WTC11 (cell line): ENCODE measurements at regions not wholly inside any gene's neighbourhood (a gene's known extent, or its start where the extent isn't known, plus 50 kb on each side); places are given as distances from the start of the nearest gene placed in this dataset.

ENCODE experiments used
- ATAC-seq: fragments of 200-7000 bp; cut with Tn5 transposase; 2 replicates; pipeline ENCODE4 v1.10.0; 2021; ENCODE audit warnings: mild to moderate bottlenecking, moderate library complexity
- CTCF ChIA-PET: fragments of 300-600 bp; sonication (Branson Sonifier 250); formaldehyde crosslinking; loops from one replicate; lab custom pipeline; 2021; ENCODE audit warnings: antibody characterized with exemption; lab: Charles Lee
- POLR2A ChIA-PET: fragments of 350-600 bp; sonication (Branson Sonifier 250); formaldehyde crosslinking; loops from one replicate; lab custom pipeline; 2021; ENCODE audit warnings: antibody characterized with exemption; lab: Charles Lee
- DNase-seq: peaks from one replicate; pipeline ENCODE4 v3.0.0; 2021; ENCODE audit warnings: low spot score
- H3K27ac Mint-ChIP-seq: 2 replicates; pipeline ENCODE4 v1.8.0; 2021; ENCODE audit warnings: mixed read lengths
- H3K27me3 Mint-ChIP-seq: 2 replicates; pipeline ENCODE4 v1.8.0; 2021; ENCODE audit warnings: low read depth, mild to moderate bottlenecking, moderate library complexity, mixed read lengths
- H3K36me3 Mint-ChIP-seq: 2 replicates; pipeline ENCODE4 v1.8.0; 2021; ENCODE audit warnings: mixed read lengths
- H3K4me1 Mint-ChIP-seq: 2 replicates; pipeline ENCODE4 v1.8.0; 2022; ENCODE audit warnings: mixed read lengths
- H3K4me3 Mint-ChIP-seq: 2 replicates; pipeline ENCODE4 v1.8.0; 2021; ENCODE audit warnings: mild to moderate bottlenecking, moderate library complexity, mixed read lengths
- H3K9me3 Mint-ChIP-seq: 2 replicates; pipeline ENCODE4 v1.8.0; 2021; ENCODE audit warnings: mixed read lengths
- CBFB ChIP-seq: sonication (generic); formaldehyde crosslinking; IDR thresholded peaks from 2 replicates; pipeline ENCODE4 v1.8.1; 2022; ENCODE audit warnings: mild to moderate bottlenecking, low read depth, missing genetic modification reagents
- EMX1 ChIP-seq: fragments of 250-450 bp; sonication (Bioruptor Pico); IDR thresholded peaks from 2 replicates; pipeline ENCODE4 v1.8.0; 2021; ENCODE audit warnings: mild to moderate bottlenecking
- ERG ChIP-seq: fragments of 250-450 bp; sonication (Bioruptor Pico); IDR thresholded peaks from 2 replicates; pipeline ENCODE4 v1.8.0; 2021; ENCODE audit warnings: mild to moderate bottlenecking
- ESRRA ChIP-seq: sonication (generic); formaldehyde crosslinking; IDR thresholded peaks from 2 replicates; pipeline ENCODE4 v1.8.1; 2022; ENCODE audit warnings: mild to moderate bottlenecking, missing genetic modification reagents, borderline replicate concordance
- FOXJ3 ChIP-seq: sonication (generic); formaldehyde crosslinking; IDR thresholded peaks from 2 replicates; pipeline ENCODE4 v1.9.0; 2021; ENCODE audit warnings: missing genetic modification reagents, mild to moderate bottlenecking, borderline replicate concordance
- FOXP4 ChIP-seq: sonication (generic); formaldehyde crosslinking; IDR thresholded peaks from 2 replicates; pipeline ENCODE4 v1.8.0; 2022; ENCODE audit warnings: mild to moderate bottlenecking, missing genetic modification reagents
- GABPB1 ChIP-seq: sonication (generic); formaldehyde crosslinking; IDR thresholded peaks from 2 replicates; pipeline ENCODE4 v1.8.1; 2023; ENCODE audit warnings: mild to moderate bottlenecking, missing genetic modification reagents
- HMGXB4 ChIP-seq: sonication (generic); formaldehyde crosslinking; IDR thresholded peaks from 2 replicates; pipeline ENCODE4 v1.8.1; 2023; ENCODE audit warnings: mild to moderate bottlenecking, moderate library complexity, missing genetic modification reagents
- JUN ChIP-seq: sonication (generic); formaldehyde crosslinking; IDR thresholded peaks from 2 replicates; pipeline ENCODE4 v1.8.0; 2023; ENCODE audit warnings: mild to moderate bottlenecking, missing genetic modification reagents
- MAX ChIP-seq: sonication (generic); formaldehyde crosslinking; IDR thresholded peaks from 2 replicates; pipeline ENCODE4 v1.8.0; 2022; ENCODE audit warnings: mild to moderate bottlenecking, missing genetic modification reagents
- NFATC4 ChIP-seq: fragments of 250-450 bp; sonication (Bioruptor Pico); IDR thresholded peaks from 2 replicates; pipeline ENCODE4 v1.9.0; 2021; ENCODE audit warnings: mild to moderate bottlenecking
- NFE2L1 ChIP-seq: sonication (generic); formaldehyde crosslinking; IDR thresholded peaks from 2 replicates; pipeline ENCODE4 v1.8.1; 2023; ENCODE audit warnings: missing genetic modification reagents
- NR1H2 ChIP-seq: sonication (generic); formaldehyde crosslinking; IDR thresholded peaks from 2 replicates; pipeline ENCODE4 v1.9.0; 2021; ENCODE audit warnings: mild to moderate bottlenecking, moderate library complexity, missing genetic modification reagents
- NR2C2 ChIP-seq: sonication (generic); formaldehyde crosslinking; IDR thresholded peaks from 2 replicates; pipeline ENCODE4 v1.8.0; 2022; ENCODE audit warnings: mild to moderate bottlenecking, missing genetic modification reagents
- OVOL2 ChIP-seq: fragments of 250-450 bp; sonication (Bioruptor Pico); IDR thresholded peaks from 2 replicates; pipeline ENCODE4 v1.9.0; 2021; ENCODE audit warnings: mild to moderate bottlenecking, borderline replicate concordance
- RELA ChIP-seq: sonication (generic); formaldehyde crosslinking; IDR thresholded peaks from 2 replicates; pipeline ENCODE4 v1.8.1; 2022; ENCODE audit warnings: missing genetic modification reagents, mild to moderate bottlenecking, borderline replicate concordance
- SOX15 ChIP-seq: fragments of 250-450 bp; sonication (Bioruptor Pico); IDR thresholded peaks from 2 replicates; pipeline ENCODE4 v1.9.0; 2021; ENCODE audit warnings: mild to moderate bottlenecking
- TEAD1 ChIP-seq: sonication (generic); formaldehyde crosslinking; IDR thresholded peaks from 2 replicates; pipeline ENCODE4 v1.8.0; 2022; ENCODE audit warnings: mild to moderate bottlenecking, missing genetic modification reagents
- USF1 ChIP-seq: sonication (generic); formaldehyde crosslinking; IDR thresholded peaks from 2 replicates; pipeline ENCODE4 v1.8.0; 2022; ENCODE audit warnings: mild to moderate bottlenecking, missing genetic modification reagents
- ZNF121 ChIP-seq: sonication (generic); formaldehyde crosslinking; IDR thresholded peaks from 2 replicates; pipeline ENCODE4 v1.8.0; 2023; ENCODE audit warnings: missing genetic modification reagents
- ZNF396 ChIP-seq: fragments of 250-450 bp; sonication (Bioruptor Pico); IDR thresholded peaks from 2 replicates; pipeline ENCODE4 v1.8.0; 2021; ENCODE audit warnings: mild to moderate bottlenecking, moderate library complexity, borderline replicate concordance
- TF ChIP-seq, protein P1 (sequence below): sonication (generic); formaldehyde crosslinking; IDR thresholded peaks from 2 replicates; pipeline ENCODE4 v1.8.1; 2023; ENCODE audit warnings: mild to moderate bottlenecking, missing genetic modification reagents, moderate library complexity
- TF ChIP-seq, protein P2 (sequence below): fragments of 250-450 bp; sonication (Bioruptor Pico); IDR thresholded peaks from 2 replicates; pipeline ENCODE4 v2.1.2; 2022; ENCODE audit warnings: mild to moderate bottlenecking, moderate library complexity

- Mint-ChIP-seq H3K27ac (no peak overlapping the region), H3K4me1 (0 out of 2 replicates have a peak, but pooled peaks cover 4% of the 10 kb centered on the region), H3K27me3 (no peaks in the 10 kb centered on the region; the same call in 1 of the 2 replicates), H3K4me3 (no peak overlapping the region)
- POLR2A ChIA-PET = no interaction called here
- ATAC-seq (no peak), DNase-seq (no peak)
- TF ChIP-seq, protein P1, sequence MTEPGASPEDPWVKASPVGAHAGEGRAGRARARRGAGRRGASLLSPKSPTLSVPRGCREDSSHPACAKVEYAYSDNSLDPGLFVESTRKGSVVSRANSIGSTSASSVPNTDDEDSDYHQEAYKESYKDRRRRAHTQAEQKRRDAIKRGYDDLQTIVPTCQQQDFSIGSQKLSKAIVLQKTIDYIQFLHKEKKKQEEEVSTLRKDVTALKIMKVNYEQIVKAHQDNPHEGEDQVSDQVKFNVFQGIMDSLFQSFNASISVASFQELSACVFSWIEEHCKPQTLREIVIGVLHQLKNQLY (CRISPR knock-in tag) = no peak
- TF ChIP-seq RELA (CRISPR knock-in tag) (no peak), JUN (CRISPR knock-in tag) (no peak), NR2C2 (no peak), FOXP4 (no peak), MAX (CRISPR knock-in tag) (no peak), ESRRA (CRISPR knock-in tag) (no peak), SOX15 (no peak), NR1H2 (CRISPR knock-in tag) (no peak), HMGXB4 (CRISPR knock-in tag) (no peak), ZNF121 (CRISPR knock-in tag) (no peak), EMX1 (CRISPR knock-in tag) (no peak), ZNF396 (no peak), NFATC4 (no peak), GABPB1 (no peak), FOXJ3 (CRISPR knock-in tag) (no peak), OVOL2 (CRISPR knock-in tag) (no peak), TEAD1 (CRISPR knock-in tag) (no peak)
- TF ChIP-seq, protein P2, sequence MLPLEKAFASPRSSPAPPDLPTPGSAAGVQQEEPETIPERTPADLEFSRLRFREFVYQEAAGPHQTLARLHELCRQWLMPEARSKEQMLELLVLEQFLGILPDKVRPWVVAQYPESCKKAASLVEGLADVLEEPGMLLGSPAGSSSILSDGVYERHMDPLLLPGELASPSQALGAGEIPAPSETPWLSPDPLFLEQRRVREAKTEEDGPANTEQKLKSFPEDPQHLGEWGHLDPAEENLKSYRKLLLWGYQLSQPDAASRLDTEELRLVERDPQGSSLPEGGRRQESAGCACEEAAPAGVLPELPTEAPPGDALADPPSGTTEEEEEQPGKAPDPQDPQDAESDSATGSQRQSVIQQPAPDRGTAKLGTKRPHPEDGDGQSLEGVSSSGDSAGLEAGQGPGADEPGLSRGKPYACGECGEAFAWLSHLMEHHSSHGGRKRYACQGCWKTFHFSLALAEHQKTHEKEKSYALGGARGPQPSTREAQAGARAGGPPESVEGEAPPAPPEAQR (CRISPR knock-in tag) = no peak
- TF ChIP-seq, all 79 proteins: peak for 0
- CTCF ChIA-PET = no interaction called here
- Mint-ChIP-seq H3K36me3 (peaks cover 8% of the 10 kb centered on the region), H3K9me3 (peaks cover 39% of the 10 kb centered on the region)
Observed at GRCh38 chr4:132384709-132385108, 764.4 kb upstream of the PCDH10 start.

DNA sequence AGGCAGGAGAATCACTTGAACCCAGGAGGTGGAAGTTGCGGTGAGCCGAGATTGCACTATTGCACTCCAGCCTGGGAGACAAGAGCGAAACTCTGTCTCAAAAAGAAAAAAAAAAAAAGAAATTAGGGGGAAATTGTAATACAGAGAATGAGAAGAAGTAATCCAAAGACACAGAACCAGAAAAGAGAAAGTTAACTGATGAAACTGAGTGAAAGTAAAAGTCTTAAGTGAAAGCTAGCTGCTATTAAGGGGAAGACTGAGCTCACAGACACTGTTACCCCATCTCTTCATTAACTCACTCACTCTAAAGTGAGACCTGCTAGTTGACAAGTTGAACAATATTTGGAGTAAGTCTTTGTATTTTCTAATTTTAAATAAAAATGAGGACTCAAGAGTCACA, 763.0 kb upstream of the PCDH10 start:
- peaks cover 37% of the 10 kb centered on the region for H3K9me3 Mint-ChIP-seq
- ATAC-seq (no peak), DNase-seq (no peak)
- H3K4me3 Mint-ChIP-seq = no peak overlapping the region
- no peaks in the 10 kb centered on the region; the same call in 1 of the 2 replicates for H3K27me3 Mint-ChIP-seq
- ChIA-PET CTCF (interaction anchor here (0.6 kb wide), 1 partner anchor 106 kb away, joined by 3 read pairs; no protein-coding TSS in a partner anchor), POLR2A (no interaction called here)
- H3K36me3 Mint-ChIP-seq = peaks cover 13% of the 10 kb centered on the region
- H3K4me1 Mint-ChIP-seq = 0 out of 2 replicates have a peak, but pooled peaks cover 4% of the 10 kb centered on the region
- H3K27ac Mint-ChIP-seq = no peak overlapping the region
- TF ChIP-seq NR1H2 (CRISPR knock-in tag) (no peak), FOXP4 (no peak), OVOL2 (CRISPR knock-in tag) (no peak), NFE2L1 (CRISPR knock-in tag) (no peak), USF1 (CRISPR knock-in tag) (no peak), ZNF121 (CRISPR knock-in tag) (no peak), CBFB (CRISPR knock-in tag) (no peak), ERG (CRISPR knock-in tag) (no peak)
